Stomach (tissue), 4 donors: ENCODE measurements at regions not wholly inside any gene's neighbourhood (a gene's known extent, or its start where the extent isn't known, plus 50 kb on each side); places are given as distances from the start of the nearest gene placed in this dataset.

Experiments
- EP300 ChIP-seq: sonication (generic); formaldehyde crosslinking; IDR thresholded peaks from one replicate; pipeline ENCODE4 v1.6.1; 2017; ENCODE audit warnings: antibody characterized with exemption
- POLR2A ChIP-seq, 4 donors: fragments of 450-650 bp; IDR thresholded peaks; one replicate each; pipeline ENCODE4 v1.6.1; 2016; ENCODE audit warnings: antibody characterized with exemption in 4 of 4, control low read depth in 2 of 4, mild to moderate bottlenecking in 1 of 4, moderate library complexity in 1 of 4
- POLR2AphosphoS5 ChIP-seq, 3 donors: sonication (generic); formaldehyde crosslinking; IDR thresholded peaks; one replicate each; pipeline ENCODE4 v1.6.1; 2016; ENCODE audit warnings: antibody characterized with exemption in 3 of 3
- TF ChIP-seq, protein P1 (sequence below), 7 experiments: fragments of 450-650 bp in 4 of 7; fragments of 200-600 bp in 3 of 7; sonication (generic) in 3 of 7; IDR thresholded peaks; one replicate each; pipeline ENCODE4 v1.5.1; 2016 to 2019; ENCODE audit warnings: antibody characterized with exemption in 7 of 7, control low read depth in 2 of 7, mild to moderate bottlenecking in 1 of 7

DNA sequence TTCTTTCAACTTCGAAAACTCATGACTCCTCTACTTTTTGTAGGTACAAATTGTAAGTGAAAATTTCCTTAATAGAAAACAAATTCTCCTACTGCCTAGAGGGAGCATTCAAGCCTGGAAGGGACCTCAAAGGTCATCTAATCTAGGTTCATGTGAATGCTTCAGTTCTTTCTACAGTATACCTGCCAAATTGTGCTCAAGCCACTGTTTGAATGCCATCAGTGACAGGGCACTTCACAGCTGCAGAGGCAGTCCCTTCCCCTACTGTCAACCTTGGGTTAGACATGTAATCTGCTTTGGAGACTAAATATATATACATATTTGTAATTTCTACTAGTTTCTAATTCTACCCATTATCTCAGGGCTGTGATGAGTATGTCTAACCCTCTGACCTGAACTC, 681.3 kb upstream of the CDH2 start:
- TF ChIP-seq, protein P1, sequence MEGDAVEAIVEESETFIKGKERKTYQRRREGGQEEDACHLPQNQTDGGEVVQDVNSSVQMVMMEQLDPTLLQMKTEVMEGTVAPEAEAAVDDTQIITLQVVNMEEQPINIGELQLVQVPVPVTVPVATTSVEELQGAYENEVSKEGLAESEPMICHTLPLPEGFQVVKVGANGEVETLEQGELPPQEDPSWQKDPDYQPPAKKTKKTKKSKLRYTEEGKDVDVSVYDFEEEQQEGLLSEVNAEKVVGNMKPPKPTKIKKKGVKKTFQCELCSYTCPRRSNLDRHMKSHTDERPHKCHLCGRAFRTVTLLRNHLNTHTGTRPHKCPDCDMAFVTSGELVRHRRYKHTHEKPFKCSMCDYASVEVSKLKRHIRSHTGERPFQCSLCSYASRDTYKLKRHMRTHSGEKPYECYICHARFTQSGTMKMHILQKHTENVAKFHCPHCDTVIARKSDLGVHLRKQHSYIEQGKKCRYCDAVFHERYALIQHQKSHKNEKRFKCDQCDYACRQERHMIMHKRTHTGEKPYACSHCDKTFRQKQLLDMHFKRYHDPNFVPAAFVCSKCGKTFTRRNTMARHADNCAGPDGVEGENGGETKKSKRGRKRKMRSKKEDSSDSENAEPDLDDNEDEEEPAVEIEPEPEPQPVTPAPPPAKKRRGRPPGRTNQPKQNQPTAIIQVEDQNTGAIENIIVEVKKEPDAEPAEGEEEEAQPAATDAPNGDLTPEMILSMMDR (IDR thresholded peaks at IDR 0.05): no peak
- TF ChIP-seq EP300: no peak
- no peak for TF ChIP-seq POLR2A (IDR thresholded peaks at IDR 0.05)
- no peak for TF ChIP-seq POLR2AphosphoS5 (IDR thresholded peaks at IDR 0.05)
